DND-41 (cell line): ENCODE measurements at regions not wholly inside any gene's neighbourhood (a gene's known extent, or its start where the extent isn't known, plus 50 kb on each side); places are given as distances from the start of the nearest gene placed in this dataset.

ENCODE experiments used
- ATAC-seq: fragments of 200-7000 bp; cut with Tn5 transposase; 3 replicates; pipeline ENCODE4 v1.9.1; 2021; ENCODE audit warnings: low read depth; ENCODE audit not compliant: insufficient read depth
- DNase-seq: peaks from one replicate; pipeline ENCODE4 v3.0.0-alpha.2; 2020
- H2AFZ ChIP-seq: 2 replicates; pipeline ENCODE4 v1.6.0; 2012; ENCODE audit warnings: low read depth, low read length
- H3K27ac ChIP-seq: 2 replicates; pipeline ENCODE4 v1.5.1; 2012; ENCODE audit warnings: low read length, inconsistent platforms
- H3K27me3 ChIP-seq: fragments of 200-600 bp; sonication (generic); 2 replicates; pipeline ENCODE4 v1.6.0; 2012; ENCODE audit warnings: low read length, mild to moderate bottlenecking, inconsistent platforms; ENCODE audit not compliant: insufficient read depth, poor library complexity
- H3K36me3 ChIP-seq: 2 replicates; pipeline ENCODE4 v1.5.1; 2012; ENCODE audit warnings: low read length, inconsistent platforms; ENCODE audit not compliant: insufficient read depth
- H3K4me1 ChIP-seq: 2 replicates; pipeline ENCODE4 v1.5.1; 2012; ENCODE audit warnings: mild to moderate bottlenecking, low read length; ENCODE audit not compliant: insufficient read depth
- H3K4me2 ChIP-seq: 2 replicates; pipeline ENCODE4 v1.6.0; 2012; ENCODE audit warnings: mild to moderate bottlenecking, moderate library complexity, low read length, inconsistent platforms; ENCODE audit not compliant: insufficient read depth
- H3K4me3 ChIP-seq, 2 experiments: fragments of 200-600 bp in 1 of 2; shearing (Covaris generic) in 1 of 2; 2 replicates each; pipeline ENCODE4 v1.5.1; 2012 to 2016; ENCODE audit warnings: inconsistent platforms in 2 of 2, low read length in 2 of 2, mild to moderate bottlenecking in 2 of 2, low read depth in 1 of 2, moderate library complexity in 1 of 2
- H3K79me2 ChIP-seq: 2 replicates; pipeline ENCODE4 v1.6.0; 2012; ENCODE audit warnings: low read length, inconsistent platforms; ENCODE audit not compliant: insufficient read depth
- H3K9ac ChIP-seq: 2 replicates; pipeline ENCODE4 v1.6.0; 2012; ENCODE audit warnings: low read depth, mild to moderate bottlenecking, inconsistent platforms, low read length, moderate library complexity
- H3K9me3 ChIP-seq: 2 replicates; pipeline ENCODE4 v1.5.1; 2012; ENCODE audit warnings: low read length, moderate library complexity, mild to moderate bottlenecking, inconsistent platforms; ENCODE audit not compliant: insufficient read depth, severe bottlenecking
- H4K20me1 ChIP-seq: 2 replicates; pipeline ENCODE4 v1.6.0; 2012; ENCODE audit warnings: low read length; ENCODE audit not compliant: insufficient read depth
- CTCF ChIP-seq: IDR thresholded peaks from 2 replicates; pipeline ENCODE4 v1.5.1; 2012; ENCODE audit warnings: borderline replicate concordance, low read length, moderate library complexity, mild to moderate bottlenecking; ENCODE audit not compliant: poor library complexity, severe bottlenecking; ENCODE audit errors: extremely low read depth
- EZH2 ChIP-seq: IDR thresholded peaks from 3 replicates; pipeline ENCODE4 v1.6.1; 2012; ENCODE audit warnings: borderline replicate concordance, low read depth, mild to moderate bottlenecking, moderate library complexity, low read length, inconsistent platforms; ENCODE audit not compliant: severe bottlenecking

DNA sequence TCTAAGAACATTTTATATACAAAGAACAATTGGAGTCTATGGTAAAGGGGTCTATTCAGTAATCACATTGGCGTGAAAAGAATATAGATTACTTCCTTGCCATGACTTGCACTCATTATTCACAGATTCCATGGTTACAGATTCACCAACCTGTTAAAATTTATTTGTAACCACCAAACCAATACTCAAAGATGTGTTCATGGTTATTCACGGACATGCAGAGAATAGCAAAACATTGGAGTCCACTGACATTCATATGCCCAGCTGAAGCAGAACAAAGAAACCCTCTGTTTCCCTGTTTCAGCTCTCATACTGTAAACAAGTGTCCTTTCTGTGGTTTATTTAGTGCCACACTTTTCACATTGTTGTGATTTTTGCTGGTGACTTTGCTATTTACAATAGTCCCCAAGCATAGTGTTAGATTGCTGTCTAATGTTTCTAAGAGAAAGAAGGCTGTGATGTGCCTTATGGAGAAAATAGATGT, 185.8 kb upstream of the TTC14 start:
- Histone ChIP-seq H3K4me3 (no peak overlapping the region), H3K36me3 (no peaks in the 10 kb centered on the region), H3K27ac (no peak overlapping the region), H3K79me2 (no peaks in the 10 kb centered on the region), H3K9me3 (no peaks in the 10 kb centered on the region), H3K4me2 (no peak overlapping the region), H3K4me1 (no peaks in the 10 kb centered on the region), H3K27me3 (no peaks in the 10 kb centered on the region), H2AFZ (no peak overlapping the region), H4K20me1 (no peaks in the 10 kb centered on the region), H3K9ac (no peak overlapping the region)
- ATAC-seq (no peak), DNase-seq (no peak)
- TF ChIP-seq EZH2 (no peak), CTCF (no peak)

GRCh38 chr3:180417241-180417640, 184.7 kb upstream of the TTC14 start:
- Histone ChIP-seq H3K79me2 (no peaks in the 10 kb centered on the region), H3K4me3 (no peak overlapping the region), H3K4me2 (no peak overlapping the region), H3K9me3 (no peaks in the 10 kb centered on the region), H3K27me3 (no peaks in the 10 kb centered on the region), H2AFZ (no peak overlapping the region), H3K27ac (no peak overlapping the region), H4K20me1 (no peaks in the 10 kb centered on the region), H3K9ac (no peak overlapping the region), H3K36me3 (no peaks in the 10 kb centered on the region), H3K4me1 (no peaks in the 10 kb centered on the region)
- no peak for ATAC-seq
- DNase-seq: no peak
- TF ChIP-seq CTCF: no peak
- no peak for TF ChIP-seq EZH2

GRCh38 chr3:180420016-180420415, 181.9 kb upstream of the TTC14 start:
- Histone ChIP-seq H3K9me3 (no peaks in the 10 kb centered on the region), H3K27ac (no peak overlapping the region), H3K27me3 (no peaks in the 10 kb centered on the region), H3K79me2 (no peaks in the 10 kb centered on the region), H3K4me1 (no peaks in the 10 kb centered on the region), H3K9ac (no peak overlapping the region), H2AFZ (no peak overlapping the region), H3K36me3 (no peaks in the 10 kb centered on the region), H4K20me1 (no peaks in the 10 kb centered on the region), H3K4me3 (no peak overlapping the region), H3K4me2 (no peak overlapping the region)
- DNase-seq (no peak), ATAC-seq (no peak)
- TF ChIP-seq CTCF: no peak

DNA sequence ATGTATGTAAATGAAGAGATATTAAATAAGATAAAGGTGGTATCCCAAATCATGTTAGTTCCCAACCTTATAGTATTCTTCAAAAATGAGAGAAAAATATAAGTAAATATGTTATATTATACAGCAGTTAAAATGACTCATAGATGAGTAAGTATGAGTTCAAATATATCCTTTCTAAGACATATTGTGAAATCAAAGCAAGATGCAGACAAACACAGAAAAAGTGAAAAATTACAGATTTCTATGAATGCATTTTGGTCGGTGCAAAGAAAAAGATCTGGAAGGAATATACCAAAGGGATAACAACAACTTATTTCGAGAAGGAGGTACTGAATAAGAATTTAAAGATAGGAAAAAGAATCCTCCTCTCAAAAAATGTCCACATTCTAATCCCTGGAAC, 181.2 kb upstream of the TTC14 start:
- Histone ChIP-seq H3K27ac (no peak overlapping the region), H3K36me3 (no peaks in the 10 kb centered on the region), H4K20me1 (no peaks in the 10 kb centered on the region), H3K79me2 (no peaks in the 10 kb centered on the region), H3K4me3 (no peak overlapping the region), H3K4me1 (no peaks in the 10 kb centered on the region), H2AFZ (no peak overlapping the region), H3K4me2 (no peak overlapping the region), H3K9ac (no peak overlapping the region), H3K27me3 (no peaks in the 10 kb centered on the region), H3K9me3 (no peaks in the 10 kb centered on the region)
- ATAC-seq (no peak), DNase-seq (no peak)
- no peak for TF ChIP-seq EZH2
- no peak for TF ChIP-seq CTCF
